GM23248 (cell line): ENCODE measurements at regions not wholly inside any gene's neighbourhood (a gene's known extent, or its start where the extent isn't known, plus 50 kb on each side); places are given as distances from the start of the nearest gene placed in this dataset.

ENCODE experiments used
- EZH2 ChIP-seq: fragments of 200-600 bp; sonication (generic); IDR thresholded peaks from 2 replicates; pipeline ENCODE4 v1.6.1; 2018; ENCODE audit warnings: antibody characterized with exemption, mild to moderate bottlenecking; ENCODE audit not compliant: insufficient read depth, poor library complexity, severe bottlenecking
- EZH2phosphoT487 ChIP-seq: fragments of 200-600 bp; sonication (generic); IDR thresholded peaks from 2 replicates; pipeline ENCODE4 v1.6.1; 2018; ENCODE audit warnings: antibody characterized with exemption, moderate library complexity, mild to moderate bottlenecking, low read depth; ENCODE audit not compliant: insufficient read depth

- no peak for TF ChIP-seq EZH2phosphoT487
- TF ChIP-seq EZH2: no peak
These were observed 122.2 kb upstream of the TLE3 start for GRCh38 chr15:70219966-70220365.
